ENCODE measurements at regions not wholly inside any gene's neighbourhood (a gene's known extent, or its start where the extent isn't known, plus 50 kb on each side); places are given as distances from the start of the nearest gene placed in this dataset.
"Not testable (repeated sequence)": the region's sequence is repeated elsewhere in the genome, so short reads cannot be mapped to it uniquely, and the experiment has no call there.

DNA sequence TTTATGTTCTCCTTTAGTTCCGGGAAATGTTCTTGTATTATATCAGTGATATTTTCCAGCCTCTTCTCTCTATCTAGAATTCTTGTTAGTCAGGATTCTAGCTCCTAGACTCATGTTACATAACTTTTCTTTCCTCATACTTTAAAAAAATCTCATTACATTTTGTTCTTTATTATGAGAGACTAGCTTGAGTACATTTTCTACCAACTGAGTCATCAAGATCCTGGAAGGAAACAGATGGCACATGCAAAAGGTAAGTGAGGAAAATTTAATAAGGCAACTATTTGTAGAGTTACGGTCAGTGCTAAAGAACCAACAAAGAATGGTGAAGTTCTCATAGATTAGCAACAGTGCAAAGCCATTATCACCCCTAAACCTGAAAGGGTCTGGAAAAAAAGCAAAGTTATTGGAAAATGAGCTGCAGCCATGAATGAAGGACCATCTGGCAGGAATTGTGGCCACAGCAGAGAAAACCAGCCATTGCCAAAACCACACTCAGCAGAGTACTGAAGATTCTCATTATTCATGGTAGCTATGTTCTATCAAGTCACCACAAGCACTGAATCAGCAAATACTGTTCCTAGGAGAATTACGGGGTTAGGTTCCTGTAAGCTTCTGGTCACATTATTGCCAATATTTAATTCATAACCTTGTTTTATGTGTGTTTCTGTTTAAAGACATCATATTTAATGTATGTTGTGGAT is 98.3 kb upstream of the C7orf33 start:
- Mint-ChIP-seq H3K4me3 (no peak overlapping the region), H3K27ac (no peak overlapping the region), H3K27me3 (peaks cover 24% of the 10 kb centered on the region), H3K9me3 (no peaks in the 10 kb centered on the region), H3K4me1 (no peaks in the 10 kb centered on the region), H3K36me3 (no peaks in the 10 kb centered on the region)
- DNase-seq, result no peak
- CTCF ChIA-PET, result interaction anchor here (0.9 kb wide), 1 partner anchor 230 kb away, joined by 5 read pairs; no protein-coding TSS in a partner anchor

DNA sequence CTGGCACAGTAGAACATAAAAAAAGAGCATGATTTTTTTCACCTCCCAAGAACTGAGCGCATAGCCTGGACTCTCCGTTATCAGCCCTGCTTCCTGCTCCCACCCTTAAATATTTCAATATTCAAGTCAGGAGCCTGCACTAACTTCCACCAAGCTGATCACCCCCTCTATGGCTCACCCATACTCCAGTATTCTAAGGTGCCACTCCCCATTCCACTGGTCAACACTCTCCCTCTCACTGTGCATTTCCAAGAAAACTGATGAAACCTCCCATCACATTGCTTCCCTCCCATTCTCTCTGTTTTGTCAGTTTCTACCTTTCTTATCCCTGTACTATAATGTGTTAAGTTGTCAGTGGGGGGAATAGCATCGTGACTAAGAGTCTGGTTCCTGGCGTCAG is 95.0 kb upstream of the C7orf33 start:
- H3K4me1 Mint-ChIP-seq, result no peaks in the 10 kb centered on the region
- H3K27ac Mint-ChIP-seq, result no peak overlapping the region
- CTCF ChIA-PET, result no interaction called here
- peaks cover 24% of the 10 kb centered on the region for H3K27me3 Mint-ChIP-seq
- no peak for DNase-seq
- H3K36me3 Mint-ChIP-seq, result no peaks in the 10 kb centered on the region
- no peak overlapping the region for H3K4me3 Mint-ChIP-seq
- no peaks in the 10 kb centered on the region for H3K9me3 Mint-ChIP-seq

DNA sequence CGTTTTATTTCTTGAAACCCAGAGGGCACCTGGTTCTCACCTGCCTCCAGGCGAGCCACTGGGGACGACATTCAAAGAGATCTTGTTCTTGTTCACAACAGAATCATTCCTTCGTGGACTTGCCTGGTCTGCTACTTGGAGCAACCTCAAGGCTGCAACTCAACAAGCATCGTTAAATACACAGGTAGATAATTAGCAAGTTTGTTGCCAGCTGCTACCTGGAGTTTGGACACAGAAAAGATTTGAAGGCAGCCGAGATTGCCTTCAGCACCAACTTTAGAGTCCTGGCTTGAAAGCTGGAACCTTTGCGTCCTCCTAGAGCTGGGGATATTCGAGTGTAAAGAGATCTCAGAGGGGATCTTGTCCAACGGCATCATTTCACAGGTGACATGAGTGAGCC is 89.6 kb upstream of the C7orf33 start:
- H3K4me3 Mint-ChIP-seq, result no peak overlapping the region
- no peak for DNase-seq
- no peaks in the 10 kb centered on the region for H3K36me3 Mint-ChIP-seq
- CTCF ChIA-PET, result interaction anchor here (1.3 to 5.2 kb wide), 2 partner anchors 236 to 462 kb away, joined by 5 to 24 read pairs; no protein-coding TSS in a partner anchor
- no peaks in the 10 kb centered on the region for H3K9me3 Mint-ChIP-seq
- no peak overlapping the region for H3K27ac Mint-ChIP-seq
- H3K4me1 Mint-ChIP-seq, result no peaks in the 10 kb centered on the region
- H3K27me3 Mint-ChIP-seq, result peaks cover 26% of the 10 kb centered on the region

DNA sequence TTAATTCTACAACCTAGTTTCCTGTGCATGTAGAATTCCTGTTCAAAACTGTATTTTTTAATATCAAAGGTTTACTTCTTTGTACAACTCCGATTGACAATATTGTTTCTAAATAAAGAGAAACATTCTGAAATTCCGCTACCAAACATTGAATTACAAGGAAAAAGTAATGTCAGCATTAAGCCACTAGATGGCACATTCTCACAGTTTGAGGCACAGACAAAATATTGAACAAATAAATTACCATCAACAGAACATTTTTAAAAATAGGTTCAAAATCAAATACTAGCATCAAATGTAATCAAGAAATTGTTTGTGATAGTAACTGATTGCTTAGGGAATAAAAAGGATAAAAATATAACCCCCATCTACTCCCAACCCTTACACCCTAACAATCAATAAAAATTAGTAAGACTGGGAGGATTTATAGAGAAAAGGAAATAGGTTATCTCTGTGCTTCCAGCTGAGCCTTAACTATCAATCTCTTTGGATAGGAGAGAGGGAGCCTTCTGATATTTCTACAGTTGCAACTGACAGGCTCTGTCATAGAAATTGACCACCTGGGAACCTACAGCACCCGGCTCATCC is 86.6 kb upstream of the C7orf33 start:
- Mint-ChIP-seq H3K36me3 (no peaks in the 10 kb centered on the region), H3K4me3 (no peak overlapping the region), H3K27me3 (peaks cover 23% of the 10 kb centered on the region), H3K9me3 (no peaks in the 10 kb centered on the region), H3K4me1 (peaks cover 4% of the 10 kb centered on the region), H3K27ac (no peak overlapping the region)
- DNase-seq, result no peak
- CTCF ChIA-PET, result interaction anchor here (0.6 to 5.2 kb wide), 9 partner anchors 20 to 462 kb away, joined by 3 to 24 read pairs (median 5); no protein-coding TSS in a partner anchor

DNA sequence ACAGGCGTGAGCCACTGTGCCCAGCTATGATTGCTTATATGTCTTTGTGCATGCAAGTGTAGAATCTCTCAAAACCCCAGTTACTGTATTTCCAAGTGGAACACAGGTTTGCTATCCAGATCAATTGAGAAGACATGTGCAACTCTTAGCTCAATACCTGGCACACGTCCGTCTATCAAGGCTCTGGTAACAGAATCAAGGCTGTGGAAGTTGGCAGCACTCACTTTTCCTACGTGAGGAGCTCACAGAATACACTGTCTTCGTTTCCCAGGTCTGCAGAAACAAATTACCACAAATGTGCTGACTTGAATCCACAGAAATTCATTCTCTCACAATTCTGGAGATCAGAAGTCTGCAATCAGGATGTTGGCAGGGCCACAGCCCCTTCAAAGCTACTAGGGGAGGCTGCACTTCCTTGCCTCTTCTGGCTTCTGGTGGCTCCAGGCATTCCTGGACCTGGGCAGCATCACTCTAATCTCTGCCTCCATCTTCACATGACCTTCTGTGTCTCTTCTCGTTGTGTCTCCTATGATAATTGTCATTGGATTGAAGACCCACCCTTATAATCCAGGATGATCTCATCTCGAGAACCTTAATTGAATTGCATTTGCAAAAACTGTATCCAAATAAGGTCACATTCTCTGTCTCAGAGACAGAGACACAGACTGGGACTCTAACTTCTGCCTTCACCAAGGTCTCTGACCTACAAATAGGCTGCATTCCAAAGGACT is 84.8 kb upstream of the C7orf33 start:
- Mint-ChIP-seq H3K9me3 (no peaks in the 10 kb centered on the region), H3K27ac (no peak overlapping the region), H3K4me3 (no peak overlapping the region), H3K4me1 (peaks cover 4% of the 10 kb centered on the region), H3K36me3 (no peaks in the 10 kb centered on the region), H3K27me3 (peaks cover 17% of the 10 kb centered on the region)
- no peak for DNase-seq
- CTCF ChIA-PET, result interaction anchor here (1.3 to 5.2 kb wide), 7 partner anchors 21 to 461 kb away, joined by 3 to 24 read pairs (median 6); no protein-coding TSS in a partner anchor

DNA sequence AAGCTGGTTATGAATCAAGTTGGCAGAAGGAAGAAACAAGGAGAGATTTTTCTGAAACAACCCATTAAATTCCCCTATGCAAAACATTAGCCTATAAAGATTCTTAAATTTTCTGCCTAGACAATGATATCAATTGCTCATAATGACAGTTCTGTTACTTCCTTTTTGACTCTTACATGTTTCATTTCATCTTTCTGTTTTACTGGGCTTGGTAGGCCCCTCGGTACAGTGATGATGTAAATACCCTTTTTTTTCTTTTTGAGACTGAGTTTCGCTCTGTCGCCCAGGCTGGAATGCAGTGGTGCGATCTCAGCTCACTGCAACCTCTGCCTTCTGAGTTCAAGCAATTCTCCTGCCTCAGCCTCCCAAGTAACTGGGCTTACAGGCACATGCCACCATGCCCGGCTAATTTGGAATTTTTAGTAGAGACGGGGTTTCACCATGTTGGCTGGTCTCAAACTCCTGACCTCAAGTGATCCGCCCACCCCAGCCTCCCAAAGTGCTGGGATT is 83.4 kb upstream of the C7orf33 start:
- H3K36me3 Mint-ChIP-seq, H3K27me3 Mint-ChIP-seq, H3K4me1 Mint-ChIP-seq, H3K9me3 Mint-ChIP-seq, H3K4me3 Mint-ChIP-seq, CTCF ChIA-PET, H3K27ac Mint-ChIP-seq, DNase-seq: not testable (repeated sequence)

DNA sequence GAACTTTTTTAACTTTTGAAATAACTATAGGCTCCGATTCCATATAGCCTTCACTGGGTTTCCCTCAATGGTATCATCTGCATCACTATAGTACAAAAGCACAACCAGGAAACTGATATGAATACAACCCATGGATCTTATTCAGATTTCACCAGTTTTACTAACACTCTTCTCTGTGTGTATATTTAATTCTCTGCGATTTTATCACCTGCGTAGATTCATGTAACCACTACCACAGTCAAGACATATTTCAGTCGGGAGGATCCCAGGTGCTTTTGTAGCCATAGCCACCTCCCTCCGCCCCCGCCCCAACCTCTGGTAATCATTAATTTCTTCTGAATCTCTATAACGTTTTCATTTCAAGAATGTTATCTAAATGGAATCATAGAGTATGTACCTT is 82.8 kb upstream of the C7orf33 start:
- no peak overlapping the region for H3K27ac Mint-ChIP-seq
- no peak for DNase-seq
- peaks cover 4% of the 10 kb centered on the region for H3K4me1 Mint-ChIP-seq
- H3K9me3 Mint-ChIP-seq, result no peaks in the 10 kb centered on the region
- no peaks in the 10 kb centered on the region for H3K36me3 Mint-ChIP-seq
- H3K27me3 Mint-ChIP-seq, result no peaks in the 10 kb centered on the region
- CTCF ChIA-PET, result no interaction called here
- H3K4me3 Mint-ChIP-seq, result no peak overlapping the region

DNA sequence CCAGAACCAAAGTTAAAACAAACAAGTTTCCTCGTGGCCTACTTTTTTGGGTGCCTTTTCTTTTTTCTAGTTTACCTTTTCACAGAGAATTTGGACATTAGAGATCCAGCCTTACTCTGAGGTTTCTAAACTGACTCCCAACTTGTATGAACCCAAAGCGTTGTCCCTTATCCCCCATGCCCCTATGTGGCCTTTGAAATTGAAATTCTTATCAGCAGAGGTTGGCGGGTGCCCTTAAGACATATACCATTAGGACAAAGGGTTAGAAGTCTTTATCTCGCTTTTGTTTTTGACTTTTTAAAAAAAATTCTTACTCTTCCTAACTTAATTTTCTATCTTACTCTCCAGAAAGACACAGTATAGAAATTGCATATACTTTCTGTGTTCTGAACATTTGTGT is 76.3 kb upstream of the C7orf33 start:
- H3K36me3 Mint-ChIP-seq, result no peaks in the 10 kb centered on the region
- DNase-seq, result no peak
- H3K9me3 Mint-ChIP-seq, result no peaks in the 10 kb centered on the region
- CTCF ChIA-PET, result interaction anchor here (0.6 kb wide), 1 partner anchor 632 kb away, joined by 3 read pairs; no protein-coding TSS in a partner anchor
- H3K4me3 Mint-ChIP-seq, result no peak overlapping the region
- H3K4me1 Mint-ChIP-seq, result no peaks in the 10 kb centered on the region
- H3K27me3 Mint-ChIP-seq, result no peaks in the 10 kb centered on the region
- H3K27ac Mint-ChIP-seq, result no peak overlapping the region

DNA sequence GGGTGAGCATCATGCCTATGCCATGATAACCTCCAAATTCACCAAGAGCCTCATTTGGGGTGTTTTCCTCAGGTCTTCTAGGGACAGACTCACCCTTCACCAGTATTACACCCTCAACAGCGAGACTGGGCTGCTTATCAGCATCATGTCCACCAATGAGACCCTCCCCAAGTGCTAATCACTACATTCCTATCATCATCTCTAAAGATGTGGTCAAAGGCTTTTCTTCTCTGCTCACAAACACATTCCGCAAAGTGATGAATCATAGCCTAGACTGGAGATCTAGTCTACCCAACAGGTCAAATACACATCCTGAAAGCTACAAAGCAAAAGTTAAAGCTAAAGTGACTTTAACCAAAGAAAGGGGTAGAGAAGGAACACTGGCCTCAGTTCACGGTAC is 75.3 kb upstream of the C7orf33 start:
- Mint-ChIP-seq H3K27ac (no peak overlapping the region), H3K4me3 (no peak overlapping the region), H3K36me3 (no peaks in the 10 kb centered on the region), H3K27me3 (peaks cover 5% of the 10 kb centered on the region), H3K4me1 (no peaks in the 10 kb centered on the region), H3K9me3 (no peaks in the 10 kb centered on the region)
- CTCF ChIA-PET, result interaction anchor here (0.6 kb wide), 1 partner anchor 12 kb away, joined by 3 read pairs; no protein-coding TSS in a partner anchor
- DNase-seq, result no peak

DNA sequence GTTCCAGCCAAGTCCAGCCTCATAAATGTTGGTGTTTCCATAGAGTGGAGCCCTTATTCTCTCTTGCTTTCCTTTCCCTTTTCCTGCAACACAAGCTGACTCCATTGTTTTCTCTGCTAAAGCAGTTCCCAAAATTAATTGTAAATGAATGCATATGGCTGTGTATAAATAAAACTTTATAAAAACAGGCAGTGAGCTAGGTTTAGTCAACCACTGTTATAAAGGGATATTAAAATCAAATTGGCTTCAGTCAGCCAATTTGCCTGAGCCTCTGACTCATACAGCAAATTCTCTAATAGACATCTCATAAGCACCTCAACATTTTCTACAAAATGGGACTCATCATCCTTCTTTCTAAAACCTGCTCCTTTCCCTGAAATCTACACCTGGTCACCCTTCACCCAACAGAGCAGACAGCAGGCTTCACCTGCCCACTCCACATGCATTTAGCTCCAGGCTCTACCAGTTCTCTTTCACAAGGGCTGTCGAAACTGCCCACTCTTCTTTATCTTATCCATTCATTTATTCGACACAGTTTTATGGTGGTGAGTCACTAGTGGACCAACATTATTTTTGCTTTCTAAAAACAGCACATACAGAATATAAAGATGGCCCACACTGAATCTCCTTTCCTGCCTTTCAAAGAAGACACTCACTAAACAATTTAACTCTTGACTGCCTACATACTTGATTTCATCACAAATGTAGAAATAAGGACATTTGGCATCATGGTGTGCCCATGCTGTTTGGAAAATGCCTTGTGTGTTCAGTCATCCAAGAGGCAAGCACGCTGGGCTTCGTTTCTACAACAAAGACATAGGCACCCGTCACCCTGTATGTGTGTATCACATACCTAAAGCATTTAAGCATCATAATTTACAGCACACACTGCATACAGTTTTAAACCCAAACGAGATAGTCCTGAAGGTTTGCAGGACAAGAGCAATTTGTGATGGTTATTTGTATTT is 74.6 kb upstream of the C7orf33 start:
- no peak overlapping the region for H3K27ac Mint-ChIP-seq
- H3K27me3 Mint-ChIP-seq, result peaks cover 7% of the 10 kb centered on the region
- CTCF ChIA-PET, result no interaction called here
- no peaks in the 10 kb centered on the region for H3K36me3 Mint-ChIP-seq
- H3K4me3 Mint-ChIP-seq, result no peak overlapping the region
- no peaks in the 10 kb centered on the region for H3K9me3 Mint-ChIP-seq
- H3K4me1 Mint-ChIP-seq, result peaks cover under 1% of the 10 kb centered on the region
- no peak for DNase-seq

DNA sequence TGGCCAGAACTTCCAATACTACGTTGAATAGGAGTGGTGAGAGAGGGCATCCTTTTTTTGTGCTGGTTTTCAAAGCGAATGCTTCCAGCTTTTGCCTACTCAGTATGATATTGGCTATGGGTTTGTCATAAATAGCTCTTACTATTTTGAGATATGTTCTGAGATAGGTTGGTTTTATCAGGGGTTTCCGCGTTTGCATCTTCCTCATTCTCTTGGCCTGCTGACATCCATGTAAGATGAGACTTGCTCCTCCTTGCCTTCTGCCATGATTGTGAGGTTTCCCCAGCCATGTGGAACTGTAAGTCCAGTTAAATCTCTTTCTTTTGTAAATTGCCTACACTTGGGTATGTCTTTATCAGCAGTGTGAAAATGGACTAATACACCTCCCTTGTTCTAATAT is 71.2 kb upstream of the C7orf33 start:
- H3K4me3 Mint-ChIP-seq, H3K27ac Mint-ChIP-seq, H3K36me3 Mint-ChIP-seq, DNase-seq, CTCF ChIA-PET, H3K9me3 Mint-ChIP-seq, H3K4me1 Mint-ChIP-seq: not testable (repeated sequence)
- peaks cover 26% of the 10 kb centered on the region for H3K27me3 Mint-ChIP-seq

DNA sequence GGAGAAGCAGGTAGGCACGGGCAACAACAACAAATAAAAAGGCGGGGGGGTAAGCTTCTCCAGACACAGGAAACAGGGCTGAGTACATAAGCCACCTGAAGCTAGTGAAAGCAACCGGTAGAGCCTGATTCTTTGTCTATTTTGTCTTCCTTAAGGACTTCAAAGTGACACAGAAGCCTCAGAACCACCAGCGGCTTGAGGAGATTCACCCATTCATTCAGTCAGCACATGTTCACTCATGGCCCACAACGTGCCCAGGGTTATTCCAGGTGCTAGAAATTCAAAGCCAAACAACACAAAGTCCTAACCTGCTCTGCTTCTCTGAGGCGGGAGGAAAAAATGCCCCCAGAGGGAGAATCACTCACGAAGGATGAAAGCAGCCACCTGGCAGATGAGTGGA is 69.3 kb upstream of the C7orf33 start:
- Mint-ChIP-seq H3K36me3 (no peaks in the 10 kb centered on the region), H3K27me3 (peaks cover 36% of the 10 kb centered on the region), H3K27ac (no peak overlapping the region), H3K4me3 (no peak overlapping the region), H3K9me3 (no peaks in the 10 kb centered on the region), H3K4me1 (peaks cover 2% of the 10 kb centered on the region)
- no peak for DNase-seq
- CTCF ChIA-PET, result no interaction called here

DNA sequence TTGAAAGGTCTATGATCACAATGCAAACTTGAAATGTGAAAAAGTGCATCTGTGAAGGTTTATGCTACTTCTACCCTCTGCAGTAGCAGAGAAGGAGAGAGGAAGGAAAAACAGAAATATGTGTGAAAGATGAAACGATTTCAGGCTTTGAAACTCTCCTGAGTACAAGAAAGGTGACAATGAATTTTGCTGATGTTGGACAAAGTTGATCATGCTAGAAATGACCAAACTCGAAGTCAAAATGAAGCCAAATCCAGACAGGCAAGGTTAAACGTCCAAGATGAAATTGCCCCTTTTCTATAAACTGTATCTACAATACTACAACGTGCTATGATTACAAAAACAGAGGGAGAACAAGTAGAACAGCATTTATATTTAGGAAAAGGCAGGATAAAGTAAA is 67.0 kb upstream of the C7orf33 start:
- Mint-ChIP-seq H3K27me3 (peaks cover 44% of the 10 kb centered on the region), H3K4me1 (peaks cover 2% of the 10 kb centered on the region), H3K4me3 (no peak overlapping the region), H3K36me3 (no peaks in the 10 kb centered on the region), H3K27ac (no peak overlapping the region), H3K9me3 (no peaks in the 10 kb centered on the region)
- CTCF ChIA-PET, result no interaction called here
- DNase-seq, result no peak

All from activated naive CD4-positive, alpha-beta T cell treated with anti-CD3 and anti-CD28 coated beads, Interleukin-2, amount 10 ng/mL, durations not matched to agents 7 days and 5 days (primary cell).